Transverse colon (tissue), 3 donors: ENCODE measurements at regions not wholly inside any gene's neighbourhood (a gene's known extent, or its start where the extent isn't known, plus 50 kb on each side); places are given as distances from the start of the nearest gene placed in this dataset.

Experiments
- EP300 ChIP-seq: sonication (generic); formaldehyde crosslinking; IDR thresholded peaks from one replicate; pipeline ENCODE4 v1.6.1; 2017; ENCODE audit warnings: antibody characterized with exemption, low read depth
- POLR2A ChIP-seq: fragments of 450-650 bp; IDR thresholded peaks from one replicate; pipeline ENCODE4 v1.6.1; 2016; ENCODE audit warnings: antibody characterized with exemption, mild to moderate bottlenecking, moderate library complexity
- TF ChIP-seq, protein P1 (sequence below), 5 experiments: fragments of 200-600 bp in 3 of 5; fragments of 450-650 bp in 2 of 5; sonication (generic) in 3 of 5; IDR thresholded peaks; 1 replicate in 2 of 5; 2 replicates in 3 of 5; pipeline ENCODE4 v1.5.1; 2016 to 2017; ENCODE audit warnings: antibody characterized with exemption in 5 of 5, inconsistent platforms in 3 of 5, mild to moderate bottlenecking in 2 of 5, moderate library complexity in 1 of 5

DNA sequence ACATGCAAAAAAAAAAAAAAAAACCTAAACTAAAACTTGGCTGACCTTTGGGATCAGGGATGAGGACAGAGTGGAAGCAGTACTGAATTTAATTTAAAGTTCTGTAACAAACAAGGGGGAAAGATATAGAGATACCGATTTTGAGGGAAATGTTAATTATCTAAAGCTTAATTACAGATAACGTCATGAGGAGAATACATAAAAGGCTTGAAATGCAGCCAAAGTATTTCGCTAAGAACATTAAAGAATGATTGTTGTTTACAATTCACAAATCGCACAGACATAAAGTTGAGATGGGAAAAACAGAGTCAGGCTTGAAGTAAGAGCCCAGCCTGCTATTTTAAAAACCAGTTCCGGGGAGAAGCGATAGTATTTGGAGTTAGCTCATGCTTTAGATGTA is 208.0 kb upstream of the SASH1 start:
- TF ChIP-seq, protein P1, sequence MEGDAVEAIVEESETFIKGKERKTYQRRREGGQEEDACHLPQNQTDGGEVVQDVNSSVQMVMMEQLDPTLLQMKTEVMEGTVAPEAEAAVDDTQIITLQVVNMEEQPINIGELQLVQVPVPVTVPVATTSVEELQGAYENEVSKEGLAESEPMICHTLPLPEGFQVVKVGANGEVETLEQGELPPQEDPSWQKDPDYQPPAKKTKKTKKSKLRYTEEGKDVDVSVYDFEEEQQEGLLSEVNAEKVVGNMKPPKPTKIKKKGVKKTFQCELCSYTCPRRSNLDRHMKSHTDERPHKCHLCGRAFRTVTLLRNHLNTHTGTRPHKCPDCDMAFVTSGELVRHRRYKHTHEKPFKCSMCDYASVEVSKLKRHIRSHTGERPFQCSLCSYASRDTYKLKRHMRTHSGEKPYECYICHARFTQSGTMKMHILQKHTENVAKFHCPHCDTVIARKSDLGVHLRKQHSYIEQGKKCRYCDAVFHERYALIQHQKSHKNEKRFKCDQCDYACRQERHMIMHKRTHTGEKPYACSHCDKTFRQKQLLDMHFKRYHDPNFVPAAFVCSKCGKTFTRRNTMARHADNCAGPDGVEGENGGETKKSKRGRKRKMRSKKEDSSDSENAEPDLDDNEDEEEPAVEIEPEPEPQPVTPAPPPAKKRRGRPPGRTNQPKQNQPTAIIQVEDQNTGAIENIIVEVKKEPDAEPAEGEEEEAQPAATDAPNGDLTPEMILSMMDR (IDR thresholded peaks at IDR 0.05), result no peak
- TF ChIP-seq POLR2A (no peak), EP300 (no peak)
